Stimulated activated naive B cell treated with anti-CD40 and anti-IgM and Interleukin-4, amounts not matched to agents 10 μg/mL and 1 μg/mL and 100 μg/mL, for 72 hours (primary cell): ENCODE measurements at regions not wholly inside any gene's neighbourhood (a gene's known extent, or its start where the extent isn't known, plus 50 kb on each side); places are given as distances from the start of the nearest gene placed in this dataset.

Source experiments
- ATAC-seq, 2 donors: fragments of 150-1000 bp; cut with Tn5 transposase; replicated peaks; 2 replicates each; pipeline ENCODE4 v1.10.0; 2021; ENCODE audit warnings: moderate library complexity in 1 of 2
- DNase-seq: peaks from one replicate; pipeline ENCODE4 v3.0.0; 2021
- H3K27ac Mint-ChIP-seq: one replicate; pipeline ENCODE4 v1.8.0; 2022; ENCODE audit warnings: mild to moderate bottlenecking, mixed read lengths
- H3K27me3 Mint-ChIP-seq, 2 donors: one replicate each; pipeline ENCODE4 v1.8.0; 2022; ENCODE audit warnings: mixed read lengths in 2 of 2
- H3K36me3 Mint-ChIP-seq, 2 donors: one replicate each; pipeline ENCODE4 v1.8.0; 2022; ENCODE audit warnings: mixed read lengths in 2 of 2, mild to moderate bottlenecking in 1 of 2
- H3K4me1 Mint-ChIP-seq, 2 donors: one replicate each; pipeline ENCODE4 v1.8.0; 2022; ENCODE audit warnings: mixed read lengths in 2 of 2, mild to moderate bottlenecking in 1 of 2
- H3K4me3 Mint-ChIP-seq, 2 donors: one replicate each; pipeline ENCODE4 v1.8.0; 2022; ENCODE audit warnings: mild to moderate bottlenecking in 2 of 2, mixed read lengths in 2 of 2, moderate library complexity in 1 of 2
- H3K9me3 Mint-ChIP-seq, 2 donors: one replicate each; pipeline ENCODE4 v1.8.0; 2022; ENCODE audit warnings: mixed read lengths in 2 of 2, mild to moderate bottlenecking in 1 of 2

DNA sequence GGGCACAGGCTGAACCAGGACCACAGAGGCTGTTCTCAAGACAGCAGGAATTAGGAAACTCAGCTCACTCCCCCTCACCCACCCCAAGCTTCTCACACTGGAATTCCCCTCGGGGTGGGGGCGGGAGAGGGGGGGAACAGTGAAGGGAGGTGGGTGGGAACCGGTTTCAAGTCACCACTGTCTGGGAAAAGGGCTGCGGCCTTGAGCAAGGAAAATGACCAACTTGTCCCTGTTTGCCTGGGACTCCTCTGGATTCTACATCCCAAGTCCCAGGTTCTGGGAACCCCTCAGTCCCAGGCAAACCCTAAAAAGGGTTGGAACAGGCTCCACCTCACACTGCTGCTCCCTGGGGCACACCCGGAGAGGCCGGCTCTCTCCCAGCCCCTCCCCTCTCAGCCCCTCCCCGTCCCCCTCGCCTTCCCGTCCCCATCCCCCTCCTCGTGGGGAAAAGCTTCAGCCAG is 230.7 kb downstream of the TFAP2C start:
- H3K27ac Mint-ChIP-seq, result no peak overlapping the region
- peaks cover 0 to 2% of the 10 kb centered on the region in 2 donors for H3K9me3 Mint-ChIP-seq
- ATAC-seq, result no peak
- H3K27me3 Mint-ChIP-seq, result peaks cover 24% of the 10 kb centered on the region in 2 donors
- no peaks in the 10 kb centered on the region for H3K4me1 Mint-ChIP-seq
- H3K36me3 Mint-ChIP-seq, result no peaks in the 10 kb centered on the region
- DNase-seq, result no peak
- no peak overlapping the region for H3K4me3 Mint-ChIP-seq

DNA sequence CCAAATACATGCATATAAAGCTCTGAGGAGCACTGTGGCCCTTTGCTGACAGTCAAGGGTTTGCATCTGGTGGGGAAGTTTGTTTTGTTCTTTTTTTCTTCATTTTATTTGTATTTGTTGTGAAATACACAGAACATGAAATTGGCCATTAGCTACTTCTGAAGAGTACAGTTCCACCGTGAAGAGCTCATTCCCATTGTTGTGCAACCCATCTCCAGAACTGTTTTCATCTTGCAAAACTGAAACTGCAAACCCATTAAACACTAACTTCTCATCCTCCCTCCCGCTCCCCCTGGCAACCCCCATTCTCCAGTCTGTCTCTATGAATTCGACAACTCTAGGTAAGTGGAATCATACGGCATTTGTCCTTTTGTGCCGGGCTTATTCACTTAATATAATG is 231.3 kb downstream of the TFAP2C start:
- Mint-ChIP-seq H3K9me3 (peaks cover 0 to 2% of the 10 kb centered on the region in 2 donors), H3K27ac (no peak overlapping the region), H3K27me3 (peaks cover 24 to 30% of the 10 kb centered on the region in 2 donors)

DNA sequence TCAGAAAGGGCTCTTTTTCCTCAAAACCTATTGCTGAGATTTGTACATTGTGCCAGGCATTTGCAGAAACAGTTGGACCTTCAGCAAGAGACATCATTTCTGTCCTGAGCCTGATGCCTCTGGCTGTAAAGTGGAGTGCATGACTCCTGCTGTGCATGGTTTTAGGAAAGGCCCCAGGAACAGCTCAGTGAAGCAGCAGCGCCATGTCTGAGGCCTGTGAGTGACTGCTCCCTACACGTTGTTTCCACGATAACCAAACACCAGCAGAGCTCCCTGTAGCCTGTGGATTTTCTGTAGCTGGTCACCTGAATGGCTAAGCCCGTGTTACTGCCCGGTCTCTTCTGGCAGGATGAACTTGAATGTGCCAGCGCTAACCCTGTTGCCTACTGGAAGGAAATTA is 232.5 kb downstream of the TFAP2C start:
- Mint-ChIP-seq H3K36me3 (no peaks in the 10 kb centered on the region), H3K27me3 (peaks cover 24 to 32% of the 10 kb centered on the region in 2 donors), H3K4me3 (no peak overlapping the region), H3K9me3 (no peaks in the 10 kb centered on the region), H3K27ac (no peak overlapping the region), H3K4me1 (no peaks in the 10 kb centered on the region)
- no peak for ATAC-seq
- no peak for DNase-seq

More for the DNA sequence above, 231.3 kb downstream of the TFAP2C start:
- no peak for DNase-seq
- H3K36me3 Mint-ChIP-seq, result no peaks in the 10 kb centered on the region
- ATAC-seq, result no peak
- H3K4me3 Mint-ChIP-seq, result no peak overlapping the region
- no peaks in the 10 kb centered on the region for H3K4me1 Mint-ChIP-seq

DNA sequence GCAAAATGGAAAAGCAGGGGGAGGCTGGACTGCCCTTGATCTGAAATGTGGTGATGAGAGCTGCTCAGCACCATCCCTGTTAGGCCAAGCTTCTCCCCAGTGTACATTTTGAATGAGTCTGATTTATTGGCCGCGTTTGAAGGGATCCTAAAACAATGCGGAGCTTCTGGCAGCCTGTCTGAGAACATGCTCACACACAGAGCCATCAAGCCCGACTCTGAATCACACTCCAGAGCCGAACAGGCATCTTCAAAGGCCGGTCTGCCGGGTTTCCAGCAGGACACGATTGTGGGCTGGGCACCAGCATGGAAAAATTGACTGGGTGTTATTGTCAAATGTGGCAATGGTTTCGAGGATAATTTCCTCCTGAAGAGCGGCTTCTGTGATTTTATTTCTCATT is 235.9 kb downstream of the TFAP2C start:
- no peak overlapping the region for H3K4me3 Mint-ChIP-seq
- H3K9me3 Mint-ChIP-seq, result peaks cover 2 to 4% of the 10 kb centered on the region in 2 donors
- H3K4me1 Mint-ChIP-seq, result no peaks in the 10 kb centered on the region
- peaks cover 24 to 28% of the 10 kb centered on the region in 2 donors for H3K27me3 Mint-ChIP-seq
- DNase-seq (no peak), ATAC-seq (no peak)
- no peaks in the 10 kb centered on the region for H3K36me3 Mint-ChIP-seq
- no peak overlapping the region for H3K27ac Mint-ChIP-seq

DNA sequence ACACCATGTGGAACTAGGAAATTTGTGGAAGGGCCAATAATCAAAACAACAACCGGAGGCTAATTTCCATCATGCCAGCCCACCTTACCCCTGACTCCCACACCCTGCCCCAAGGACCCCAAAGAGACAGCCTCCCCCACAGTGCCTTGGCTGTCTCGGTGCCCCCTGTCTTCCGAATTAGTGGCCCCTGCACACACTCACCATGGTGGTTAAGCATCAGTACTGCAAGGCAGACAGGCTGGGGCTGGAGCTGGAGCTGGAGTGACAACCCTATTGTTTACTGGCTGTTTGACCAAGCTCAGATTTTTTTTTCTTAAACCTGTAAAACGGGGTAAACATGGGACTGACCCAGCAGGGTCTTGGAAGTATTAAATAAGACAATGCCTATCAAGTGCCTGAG is 238.0 kb downstream of the TFAP2C start:
- no peak for ATAC-seq
- Mint-ChIP-seq H3K9me3 (peaks cover 2 to 4% of the 10 kb centered on the region in 2 donors), H3K36me3 (no peaks in the 10 kb centered on the region)

DNA sequence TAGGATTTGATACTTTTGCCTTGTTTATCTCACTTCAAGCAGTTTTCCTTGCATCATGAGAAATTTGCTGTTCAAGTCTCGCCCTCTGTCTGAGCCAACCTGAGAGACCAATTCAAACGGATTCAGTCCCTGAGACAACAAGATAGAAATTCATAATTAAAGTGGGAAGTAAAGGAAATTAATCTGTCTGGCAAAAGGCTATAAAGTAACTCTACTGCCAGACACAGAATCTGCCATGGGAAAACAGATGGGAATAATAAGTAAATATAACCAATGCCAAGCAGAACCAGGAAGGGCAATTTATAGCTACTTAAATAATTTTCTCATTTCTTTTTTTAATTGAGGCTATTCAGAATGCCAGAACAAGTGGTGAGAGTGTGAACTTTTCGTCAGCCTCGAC is 239.6 kb downstream of the TFAP2C start:
- DNase-seq (no peak), ATAC-seq (no peak)
- peaks cover 2 to 4% of the 10 kb centered on the region in 2 donors for H3K9me3 Mint-ChIP-seq
- H3K27ac Mint-ChIP-seq, result no peak overlapping the region
- no peak overlapping the region for H3K4me3 Mint-ChIP-seq
- H3K4me1 Mint-ChIP-seq, result no peaks in the 10 kb centered on the region
- peaks cover 5 to 18% of the 10 kb centered on the region in 2 donors for H3K27me3 Mint-ChIP-seq
- H3K36me3 Mint-ChIP-seq, result no peaks in the 10 kb centered on the region

More for the DNA sequence above, 238.0 kb downstream of the TFAP2C start:
- H3K27me3 Mint-ChIP-seq, result peaks cover 11 to 18% of the 10 kb centered on the region in 2 donors
- no peak for DNase-seq
- H3K4me3 Mint-ChIP-seq, result no peak overlapping the region
- H3K4me1 Mint-ChIP-seq, result no peaks in the 10 kb centered on the region
- no peak overlapping the region for H3K27ac Mint-ChIP-seq

DNA sequence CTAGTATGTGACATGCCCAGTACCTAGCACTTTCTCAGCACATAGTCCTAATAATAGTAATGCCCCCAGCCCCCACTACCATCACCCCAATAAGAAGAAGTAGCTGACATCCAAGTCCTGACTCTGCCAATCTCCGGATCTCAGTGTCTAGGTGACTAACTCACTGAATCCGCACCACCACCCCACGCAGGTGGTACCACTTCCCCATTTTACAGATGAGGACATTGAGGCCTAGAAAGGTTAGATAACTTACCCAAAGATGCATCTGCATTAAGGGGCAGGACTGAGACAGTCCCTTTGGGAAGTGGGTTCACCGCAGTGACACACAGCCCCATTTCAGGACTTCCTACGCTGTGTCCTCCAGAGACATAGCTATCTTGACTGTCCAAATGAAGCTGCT is 241.2 kb downstream of the TFAP2C start:
- no peaks in the 10 kb centered on the region for H3K4me1 Mint-ChIP-seq
- ATAC-seq, result no peak
- H3K9me3 Mint-ChIP-seq, result peaks cover 2 to 4% of the 10 kb centered on the region in 2 donors
- H3K27me3 Mint-ChIP-seq, result peaks cover 0 to 9% of the 10 kb centered on the region in 2 donors
- H3K36me3 Mint-ChIP-seq, result no peaks in the 10 kb centered on the region
- no peak for DNase-seq
- H3K4me3 Mint-ChIP-seq, result no peak overlapping the region
- no peak overlapping the region for H3K27ac Mint-ChIP-seq

DNA sequence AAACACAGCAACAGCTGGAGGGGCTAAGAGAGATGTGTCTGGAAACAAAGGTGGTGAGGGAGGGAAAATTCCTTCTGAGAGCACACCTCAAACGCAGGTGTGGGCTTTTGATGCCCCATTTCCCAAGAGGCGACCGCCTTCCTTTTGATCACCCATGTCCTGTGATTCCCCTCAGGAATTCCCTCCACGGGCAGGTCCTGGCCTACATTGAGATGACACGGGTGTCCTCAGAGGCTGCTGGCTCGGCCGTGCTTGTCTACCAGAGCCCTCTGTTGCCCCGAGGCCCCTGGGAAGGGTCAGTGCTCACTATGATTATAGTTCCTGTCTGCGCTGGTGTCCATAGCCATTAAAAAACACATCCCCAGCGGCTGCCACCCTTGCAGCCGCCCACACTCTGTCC is 242.6 kb downstream of the TFAP2C start:
- DNase-seq (no peak), ATAC-seq (no peak)
- Mint-ChIP-seq H3K36me3 (no peaks in the 10 kb centered on the region), H3K27ac (no peak overlapping the region), H3K9me3 (peaks cover 2 to 4% of the 10 kb centered on the region in 2 donors), H3K4me3 (no peak overlapping the region), H3K4me1 (no peaks in the 10 kb centered on the region), H3K27me3 (peaks cover 0 to 5% of the 10 kb centered on the region in 2 donors)

DNA sequence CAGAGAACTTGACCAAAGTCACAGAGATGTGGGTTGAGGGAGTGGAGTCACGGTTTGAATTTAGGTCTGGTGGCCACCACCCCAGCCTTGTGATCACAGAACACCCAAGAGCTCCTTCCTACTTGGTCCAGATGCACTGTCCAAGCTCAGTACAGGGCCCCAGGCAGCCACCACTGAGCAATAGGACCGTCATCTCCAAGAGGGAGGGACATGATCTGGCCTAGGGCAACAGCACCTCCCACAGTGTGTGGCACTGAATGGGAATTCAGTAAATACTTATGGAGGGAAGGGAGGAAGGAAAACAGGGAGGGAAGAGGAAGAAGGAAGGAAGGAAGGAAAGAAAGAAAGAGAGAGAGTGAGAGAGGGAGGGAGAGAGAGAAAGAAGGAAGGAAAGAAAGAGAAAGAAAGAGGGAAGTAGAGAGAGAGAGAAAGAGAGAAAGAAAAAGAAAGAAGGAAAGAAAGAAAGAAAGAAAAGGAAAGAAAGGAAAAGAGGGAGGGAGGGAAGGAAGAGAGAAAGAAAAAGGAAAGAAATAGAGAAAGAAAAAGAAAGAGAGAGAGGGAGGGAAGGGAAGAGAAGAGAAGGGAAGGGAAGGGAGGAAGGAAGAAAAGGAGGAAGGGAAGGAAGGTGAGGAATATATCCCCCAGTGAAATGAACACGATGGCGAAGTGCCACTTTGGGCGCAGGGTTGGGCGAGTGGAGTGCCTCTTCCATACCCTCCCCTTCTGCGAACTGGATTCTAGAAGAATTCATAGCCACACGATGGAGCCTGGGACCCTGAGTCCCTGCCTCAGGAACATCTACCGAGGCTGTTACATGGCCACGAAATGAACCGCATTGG is 243.7 kb downstream of the TFAP2C start:
- Mint-ChIP-seq H3K4me3 (no peak overlapping the region), H3K27ac (no peak overlapping the region), H3K4me1 (no peaks in the 10 kb centered on the region), H3K27me3 (peaks cover 0 to 10% of the 10 kb centered on the region in 2 donors), H3K36me3 (no peaks in the 10 kb centered on the region), H3K9me3 (peaks cover 2 to 5% of the 10 kb centered on the region in 2 donors)
- DNase-seq (no peak), ATAC-seq (no peak)

DNA sequence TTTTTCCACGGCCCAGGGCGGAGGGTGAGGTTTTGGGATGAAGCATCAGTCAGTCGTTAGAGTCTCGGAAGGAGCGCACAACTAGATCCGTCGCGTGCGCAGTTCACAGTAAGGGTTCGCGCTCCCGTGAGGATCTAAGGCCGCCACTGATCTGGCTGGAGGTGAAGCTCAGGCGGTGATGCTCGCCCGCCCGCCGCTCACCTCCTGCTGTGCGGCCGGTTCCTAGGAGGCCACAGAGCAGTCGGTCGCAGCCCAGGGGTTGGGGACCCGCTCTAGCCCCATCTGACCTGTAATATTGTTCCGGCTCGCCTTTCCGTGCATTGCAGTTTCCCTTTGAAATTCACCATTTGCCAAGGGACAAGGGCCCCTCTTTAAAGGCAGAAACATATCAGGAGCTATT is 244.7 kb downstream of the TFAP2C start:
- DNase-seq (no peak), ATAC-seq (no peak)
- Mint-ChIP-seq H3K27ac (no peak overlapping the region), H3K27me3 (peaks cover 6 to 11% of the 10 kb centered on the region in 2 donors), H3K4me1 (no peaks in the 10 kb centered on the region), H3K4me3 (no peak overlapping the region), H3K9me3 (peaks cover 6 to 9% of the 10 kb centered on the region in 2 donors), H3K36me3 (no peaks in the 10 kb centered on the region)

DNA sequence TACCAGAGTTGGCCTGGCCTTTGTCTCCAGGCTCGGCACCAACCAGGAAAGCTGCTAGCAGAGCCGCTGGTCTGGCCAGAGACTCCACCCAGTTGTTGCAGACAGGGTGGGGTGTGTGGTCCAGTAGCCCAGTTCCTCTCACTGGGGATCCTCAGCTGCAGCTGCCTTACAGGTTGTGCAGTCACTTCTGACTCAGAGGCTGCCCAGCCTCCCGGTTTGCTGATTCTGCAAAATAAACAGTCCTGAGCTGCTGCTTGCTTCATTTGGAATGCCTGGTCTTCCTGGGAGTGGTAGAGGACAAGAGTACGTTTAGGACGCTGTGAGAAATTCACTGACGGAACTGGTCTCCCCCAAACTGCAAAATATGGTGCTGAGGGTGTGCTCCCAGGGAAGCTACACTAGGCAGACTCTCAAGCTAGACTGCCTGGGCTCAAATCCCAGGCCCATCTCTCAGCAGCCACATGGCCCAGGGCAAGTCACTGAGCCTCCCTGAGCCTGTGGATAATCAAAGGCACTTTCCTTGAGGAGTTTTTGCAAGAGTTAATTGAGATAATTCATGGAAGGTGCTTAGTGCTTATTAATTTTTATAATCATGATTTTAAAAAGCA is 246.1 kb downstream of the TFAP2C start:
- Mint-ChIP-seq H3K27me3 (peaks cover 10 to 11% of the 10 kb centered on the region in 2 donors), H3K27ac (no peak overlapping the region), H3K4me3 (no peak overlapping the region), H3K9me3 (peaks cover 8 to 12% of the 10 kb centered on the region in 2 donors), H3K36me3 (no peaks in the 10 kb centered on the region), H3K4me1 (no peaks in the 10 kb centered on the region)
- ATAC-seq, result no peak
- DNase-seq, result no peak

DNA sequence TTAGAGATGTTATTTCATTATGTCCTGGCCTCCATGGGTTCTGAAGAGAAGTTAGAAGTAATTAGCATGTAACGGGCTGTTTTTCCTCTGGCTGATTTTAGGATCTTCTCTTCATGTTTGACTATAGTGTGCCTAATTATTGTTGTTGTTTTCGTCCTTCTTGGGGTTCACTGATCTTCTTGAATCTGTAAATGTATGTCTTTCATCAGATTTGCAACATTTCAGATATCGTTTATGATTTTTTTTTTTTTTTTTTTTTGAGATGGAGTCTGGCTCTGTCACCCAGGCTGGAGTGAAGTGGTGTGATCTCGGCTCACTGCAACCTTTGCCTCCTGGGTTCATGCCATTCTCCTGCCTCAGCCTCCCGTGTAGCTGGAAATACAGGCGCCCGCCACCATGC is 246.7 kb downstream of the TFAP2C start:
- H3K4me1 Mint-ChIP-seq, result no peaks in the 10 kb centered on the region
- peaks cover 8 to 12% of the 10 kb centered on the region in 2 donors for H3K9me3 Mint-ChIP-seq
- H3K4me3 Mint-ChIP-seq, result no peak overlapping the region
- H3K27ac Mint-ChIP-seq, result no peak overlapping the region
- no peak for ATAC-seq
- no peaks in the 10 kb centered on the region for H3K36me3 Mint-ChIP-seq
- DNase-seq, result no peak
- peaks cover 10 to 11% of the 10 kb centered on the region in 2 donors for H3K27me3 Mint-ChIP-seq

DNA sequence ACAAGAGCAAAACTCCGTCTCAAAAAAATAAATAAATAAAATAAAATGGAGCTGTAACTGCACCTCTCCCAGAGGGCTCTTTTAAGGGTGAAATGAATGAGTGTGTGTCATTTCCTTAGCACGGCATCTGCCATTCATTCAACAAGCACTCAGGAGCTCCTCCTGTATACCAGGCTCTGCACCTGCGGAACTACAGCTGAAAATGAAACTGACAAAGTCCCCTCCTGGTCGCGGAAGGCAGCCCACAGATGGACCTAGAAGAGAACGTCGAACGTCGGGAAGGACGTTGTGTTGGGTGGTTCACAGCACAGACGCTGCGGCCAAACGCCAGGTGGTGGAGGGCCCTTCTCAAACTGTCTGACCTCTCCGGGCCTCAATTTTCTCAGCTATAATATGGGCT is 256.4 kb downstream of the TFAP2C start:
- Mint-ChIP-seq H3K4me3 (no peak overlapping the region), H3K36me3 (no peaks in the 10 kb centered on the region), H3K4me1 (no peaks in the 10 kb centered on the region), H3K27ac (no peak overlapping the region), H3K27me3 (peaks cover 0 to 8% of the 10 kb centered on the region in 2 donors), H3K9me3 (peaks cover 0 to 2% of the 10 kb centered on the region in 2 donors)
- ATAC-seq (no peak), DNase-seq (no peak)

DNA sequence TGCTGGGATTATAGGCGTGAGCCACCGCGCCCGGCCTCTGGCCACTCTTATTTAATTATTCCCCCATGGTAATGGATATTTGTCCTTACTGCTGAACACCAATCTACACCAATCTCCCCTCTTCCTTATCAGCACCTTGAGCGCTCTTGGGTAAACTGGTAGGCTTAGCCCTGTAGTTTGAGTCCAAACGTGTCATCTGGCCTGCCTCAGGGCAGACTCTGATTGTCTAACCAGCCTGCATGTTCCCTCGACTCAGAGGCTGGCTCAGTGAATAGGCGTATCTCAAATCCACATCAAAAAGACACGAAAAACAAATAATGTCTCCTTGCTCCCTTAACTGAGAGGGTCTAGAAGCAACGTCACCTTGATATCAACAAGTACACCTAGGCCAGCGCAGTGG is 260.9 kb downstream of the TFAP2C start:
- H3K4me3 Mint-ChIP-seq, result no peak overlapping the region
- ATAC-seq (no peak), DNase-seq (no peak)
- H3K27me3 Mint-ChIP-seq, result peaks cover 0 to 5% of the 10 kb centered on the region in 2 donors
- H3K27ac Mint-ChIP-seq, result no peak overlapping the region
- H3K4me1 Mint-ChIP-seq, result no peaks in the 10 kb centered on the region
- no peaks in the 10 kb centered on the region for H3K9me3 Mint-ChIP-seq
- no peaks in the 10 kb centered on the region for H3K36me3 Mint-ChIP-seq
